ENCODE measurements at regions not wholly inside any gene's neighbourhood (a gene's known extent, or its start where the extent isn't known, plus 50 kb on each side); places are given as distances from the start of the nearest gene placed in this dataset.

GRCh38 chr22:49561976-49562375, 265.7 kb downstream of the BRD1 start:
- Mint-ChIP-seq H3K27me3 (ENCODE audit: low read depth) (no peaks in the 10 kb centered on the region), H3K4me1 (peaks cover 7% of the 10 kb centered on the region), H3K36me3 (ENCODE audit: low read depth) (no peaks in the 10 kb centered on the region), H3K27ac (ENCODE audit: unreplicated experiment) (no peak overlapping the region), H3K4me3 (no peak overlapping the region), H3K9me3 (peaks cover under 1% of the 10 kb centered on the region)
- no peak for TF ChIP-seq CTCF (conservative IDR thresholded peaks at IDR 0.05)
- DNase-seq (ENCODE audit: low read depth, low spot score) = no peak

DNA sequence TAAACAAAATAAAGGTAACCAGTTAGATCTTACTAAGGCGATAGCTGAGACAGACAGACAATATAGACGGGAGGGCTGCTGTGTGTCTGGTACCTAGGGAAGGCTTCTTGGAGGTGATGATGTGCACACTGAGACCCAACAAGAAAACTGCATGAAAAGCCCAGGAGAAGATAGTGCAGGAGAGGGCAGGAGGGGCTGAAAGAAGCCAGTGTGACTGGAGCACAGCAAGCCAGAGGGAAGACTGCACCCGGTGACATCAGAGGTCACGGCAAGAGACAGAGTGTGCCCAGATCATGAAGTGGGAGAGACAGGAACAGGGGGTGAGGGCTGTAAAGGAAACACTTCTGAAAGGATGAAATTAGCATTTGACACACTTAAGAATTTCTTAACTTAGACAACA, 266.3 kb downstream of the BRD1 start:
- Mint-ChIP-seq H3K27me3 (ENCODE audit: low read depth) (no peaks in the 10 kb centered on the region), H3K36me3 (ENCODE audit: low read depth) (no peaks in the 10 kb centered on the region), H3K4me3 (no peak overlapping the region), H3K4me1 (peaks cover 7% of the 10 kb centered on the region), H3K27ac (ENCODE audit: unreplicated experiment) (no peak overlapping the region), H3K9me3 (peaks cover 4% of the 10 kb centered on the region)
- no peak for TF ChIP-seq CTCF (conservative IDR thresholded peaks at IDR 0.05)
- no peak for DNase-seq (ENCODE audit: low read depth, low spot score)

GRCh38 chr22:49555526-49555925, 272.1 kb downstream of the BRD1 start:
- Mint-ChIP-seq H3K27ac (ENCODE audit: unreplicated experiment) (no peak overlapping the region), H3K4me1 (no peaks in the 10 kb centered on the region), H3K36me3 (ENCODE audit: low read depth) (no peaks in the 10 kb centered on the region), H3K27me3 (ENCODE audit: low read depth) (peaks cover 2% of the 10 kb centered on the region), H3K4me3 (no peak overlapping the region), H3K9me3 (peaks cover 4% of the 10 kb centered on the region)
- no peak for TF ChIP-seq CTCF (conservative IDR thresholded peaks at IDR 0.05)
- no peak for DNase-seq (ENCODE audit: low read depth, low spot score)

DNA sequence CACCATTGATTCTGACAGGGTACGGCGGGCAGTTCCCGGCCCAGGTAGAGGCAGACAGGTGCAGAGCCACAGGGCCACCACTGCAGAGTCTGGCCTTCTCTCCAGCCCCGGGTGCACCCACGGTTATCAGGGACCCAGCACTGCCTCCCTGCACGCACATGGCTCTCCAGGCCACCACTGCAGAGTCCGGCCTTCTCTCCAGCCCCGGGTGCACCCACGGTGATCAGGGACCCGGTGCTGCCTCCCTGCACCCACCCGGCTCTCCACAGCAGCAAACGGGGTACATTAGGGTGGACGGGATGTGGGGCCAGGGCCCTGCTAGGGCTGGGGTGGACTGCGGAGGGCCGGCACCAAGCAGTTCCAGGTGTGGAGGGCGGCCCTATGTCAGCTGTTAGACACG, 272.9 kb downstream of the BRD1 start:
- no peak for TF ChIP-seq CTCF (conservative IDR thresholded peaks at IDR 0.05)
- H3K4me3 Mint-ChIP-seq = no peak overlapping the region
- H3K27me3 Mint-ChIP-seq (ENCODE audit: low read depth) = peaks cover 5% of the 10 kb centered on the region
- no peak overlapping the region for H3K27ac Mint-ChIP-seq (ENCODE audit: unreplicated experiment)
- no peaks in the 10 kb centered on the region for H3K36me3 Mint-ChIP-seq (ENCODE audit: low read depth)
- no peaks in the 10 kb centered on the region for H3K4me1 Mint-ChIP-seq
- H3K9me3 Mint-ChIP-seq = peaks cover 4% of the 10 kb centered on the region
- DNase-seq (ENCODE audit: low read depth, low spot score) = no peak

- TF ChIP-seq CTCF (conservative IDR thresholded peaks at IDR 0.05) = no peak
- H3K36me3 Mint-ChIP-seq (ENCODE audit: low read depth) = no peaks in the 10 kb centered on the region
- H3K27ac Mint-ChIP-seq (ENCODE audit: unreplicated experiment) = no peak overlapping the region
- H3K27me3 Mint-ChIP-seq (ENCODE audit: low read depth) = peaks cover 5% of the 10 kb centered on the region
- no peaks in the 10 kb centered on the region for H3K4me1 Mint-ChIP-seq
- H3K4me3 Mint-ChIP-seq = no peak overlapping the region
- DNase-seq (ENCODE audit: low read depth, low spot score) = no peak
- peaks cover 4% of the 10 kb centered on the region for H3K9me3 Mint-ChIP-seq
Observed at GRCh38 chr22:49554296-49554625, 273.4 kb downstream of the BRD1 start.

All from neural crest cell (in vitro differentiated cells).